H9 (cell line): ENCODE measurements at regions not wholly inside any gene's neighbourhood (a gene's known extent, or its start where the extent isn't known, plus 50 kb on each side); places are given as distances from the start of the nearest gene placed in this dataset.

Source experiments
- DNase-seq: peaks from one replicate; pipeline ENCODE4 v3.0.0-alpha.2; 2017
- H2AFZ ChIP-seq: one replicate; pipeline ENCODE4 v1.6.1; 2013; ENCODE audit warnings: mild to moderate bottlenecking, low read length, control low read depth, moderate library complexity
- H2AK5ac ChIP-seq: 2 replicates; pipeline ENCODE4 v1.6.1; 2013; ENCODE audit warnings: low read length, control low read depth, mixed read lengths; ENCODE audit not compliant: insufficient read length
- H2BK120ac ChIP-seq: one replicate; pipeline ENCODE4 v1.6.1; 2013; ENCODE audit warnings: low read depth, mild to moderate bottlenecking, low read length, control low read depth, inconsistent platforms; ENCODE audit not compliant: poor library complexity, severe bottlenecking
- H2BK12ac ChIP-seq: 2 replicates; pipeline ENCODE4 v1.6.1; 2013; ENCODE audit warnings: low read length, control low read depth, mixed read lengths, low read depth; ENCODE audit not compliant: insufficient read length
- H2BK15ac ChIP-seq: 2 replicates; pipeline ENCODE4 v1.6.1; 2013; ENCODE audit warnings: low read depth, low read length, control low read depth
- H2BK20ac ChIP-seq: one replicate; pipeline ENCODE4 v1.6.1; 2013; ENCODE audit warnings: low read depth, mild to moderate bottlenecking, low read length, control low read depth, inconsistent platforms; ENCODE audit not compliant: poor library complexity, severe bottlenecking
- H2BK5ac ChIP-seq: 2 replicates; pipeline ENCODE4 v1.6.1; 2013; ENCODE audit warnings: low read length, control low read depth, mixed read lengths; ENCODE audit not compliant: insufficient read length
- H3K14ac ChIP-seq: 2 replicates; pipeline ENCODE4 v1.6.1; 2013; ENCODE audit warnings: low read length, control low read depth; ENCODE audit not compliant: insufficient read depth
- H3K18ac ChIP-seq: 2 replicates; pipeline ENCODE4 v1.6.1; 2013; ENCODE audit warnings: low read depth, mild to moderate bottlenecking, mixed read lengths, low read length, control low read depth; ENCODE audit not compliant: insufficient read length
- H3K23ac ChIP-seq: 2 replicates; pipeline ENCODE4 v1.6.1; 2013; ENCODE audit warnings: low read length, control low read depth, mixed read lengths, low read depth; ENCODE audit not compliant: insufficient read length
- H3K23me2 ChIP-seq: 2 replicates; pipeline ENCODE4 v1.6.1; 2013; ENCODE audit warnings: low read depth, mild to moderate bottlenecking, mixed read lengths, low read length, control low read depth; ENCODE audit not compliant: insufficient read length, poor library complexity, severe bottlenecking
- H3K27ac ChIP-seq: 2 replicates; pipeline ENCODE4 v1.5.1; 2013; ENCODE audit warnings: low read length, control low read depth, mixed read lengths, low read depth; ENCODE audit not compliant: insufficient read length
- H3K27me3 ChIP-seq: 2 replicates; pipeline ENCODE4 v1.6.1; 2013; ENCODE audit warnings: low read length, control low read depth, inconsistent platforms; ENCODE audit not compliant: insufficient read depth
- H3K4ac ChIP-seq: 2 replicates; pipeline ENCODE4 v1.6.1; 2013; ENCODE audit warnings: low read depth, mild to moderate bottlenecking, control low read depth, inconsistent platforms, low read length, moderate library complexity
- H3K4me1 ChIP-seq: 2 replicates; pipeline ENCODE4 v1.6.1; 2013; ENCODE audit warnings: low read length, control low read depth, inconsistent platforms; ENCODE audit not compliant: insufficient read depth
- H3K4me2 ChIP-seq: 2 replicates; pipeline ENCODE4 v1.6.1; 2013; ENCODE audit warnings: low read length, control low read depth, mixed read lengths; ENCODE audit not compliant: insufficient read length, insufficient read depth
- H3K56ac ChIP-seq: 2 replicates; pipeline ENCODE4 v1.6.1; 2013; ENCODE audit warnings: low read depth, mild to moderate bottlenecking, mixed read lengths, low read length, control low read depth; ENCODE audit not compliant: insufficient read length
- H3K79me1 ChIP-seq: 2 replicates; pipeline ENCODE4 v1.6.1; 2013; ENCODE audit warnings: low read depth, mild to moderate bottlenecking, moderate library complexity, low read length, control low read depth, inconsistent platforms; ENCODE audit not compliant: insufficient read depth, poor library complexity, severe bottlenecking
- H3K79me2 ChIP-seq: 2 replicates; pipeline ENCODE4 v1.6.1; 2013; ENCODE audit warnings: low read length, control low read depth, inconsistent platforms; ENCODE audit not compliant: insufficient read depth
- H3K9ac ChIP-seq: 2 replicates; pipeline ENCODE4 v1.6.1; 2013; ENCODE audit warnings: low read length, control low read depth, mixed read lengths; ENCODE audit not compliant: insufficient read length; ENCODE audit errors: extremely low read depth
- H3K9me3 ChIP-seq: one replicate; pipeline ENCODE4 v1.6.1; 2013; ENCODE audit warnings: low read depth, low read length, inconsistent platforms; ENCODE audit not compliant: control insufficient read depth
- H3T11ph ChIP-seq: one replicate; pipeline ENCODE4 v1.6.1; 2013; ENCODE audit warnings: mild to moderate bottlenecking, low read length, control low read depth, inconsistent platforms
- H4K20me1 ChIP-seq: one replicate; pipeline ENCODE4 v1.6.1; 2013; ENCODE audit not compliant: control insufficient read depth, insufficient read length, insufficient read depth
- H4K5ac ChIP-seq: 2 replicates; pipeline ENCODE4 v1.6.1; 2013; ENCODE audit warnings: low read depth, mild to moderate bottlenecking, mixed read lengths, low read length, control low read depth; ENCODE audit not compliant: insufficient read length
- H4K8ac ChIP-seq: replicated peaks from 2 replicates; pipeline ENCODE4 v1.6.1; 2013; ENCODE audit warnings: low read length, control low read depth, mixed read lengths, low read depth; ENCODE audit not compliant: insufficient read length
- H4K91ac ChIP-seq: 2 replicates; pipeline ENCODE4 v1.6.1; 2013; ENCODE audit warnings: low read depth, mild to moderate bottlenecking, moderate library complexity, mixed read lengths, low read length, control low read depth; ENCODE audit not compliant: insufficient read length
- H3K27ac Mint-ChIP-seq, 3 experiments: 2 replicates in 2 of 3; 3 replicates in 1 of 3; pipeline ENCODE4 v1.8.0; 2020 to 2021; ENCODE audit warnings: mixed read lengths in 3 of 3, mild to moderate bottlenecking in 1 of 3, moderate library complexity in 1 of 3
- H3K27me3 Mint-ChIP-seq: 2 replicates; pipeline ENCODE4 v1.8.0; 2021; ENCODE audit warnings: low read depth, mild to moderate bottlenecking, moderate library complexity, mixed read lengths
- H3K36me3 Mint-ChIP-seq, 3 experiments: 2 replicates in 2 of 3; 3 replicates in 1 of 3; pipeline ENCODE4 v1.8.0; 2020 to 2021; ENCODE audit warnings: low read depth in 3 of 3, mixed read lengths in 3 of 3; ENCODE audit not compliant: insufficient read depth in 1 of 3
- H3K4me1 Mint-ChIP-seq, 2 experiments: 2 replicates each; pipeline ENCODE4 v1.8.0; 2020; ENCODE audit warnings: mixed read lengths in 2 of 2
- H3K4me3 Mint-ChIP-seq, 2 experiments: 2 replicates in 1 of 2; 3 replicates in 1 of 2; pipeline ENCODE4 v1.8.0; 2020 to 2021; ENCODE audit warnings: mild to moderate bottlenecking in 2 of 2, mixed read lengths in 2 of 2, moderate library complexity in 1 of 2
- H3K9me3 Mint-ChIP-seq, 2 experiments: 2 replicates in 1 of 2; 3 replicates in 1 of 2; pipeline ENCODE4 v1.8.0; 2020; ENCODE audit warnings: mild to moderate bottlenecking in 2 of 2, mixed read lengths in 2 of 2, moderate library complexity in 1 of 2
- WGBS: extraction: QIAGEN DNeasy Blood & Tissue Kit; methylation state at CpG from one replicate; pipeline ENCODE4 v1.1.7; 2013; ENCODE audit warnings: missing lambda C conversion rate, low lambda C conversion rate, mixed read lengths; ENCODE audit not compliant: insufficient read length; ENCODE audit errors: extremely low coverage; 5-methylcytosine and 5-hydroxymethylcytosine counted together
- TF ChIP-seq, protein P1 (sequence below): fragments of 200-600 bp; sonication (generic); conservative IDR thresholded peaks from 3 replicates; pipeline ENCODE4 v1.8.0; 2021; ENCODE audit warnings: antibody characterized with exemption, mild to moderate bottlenecking

DNA sequence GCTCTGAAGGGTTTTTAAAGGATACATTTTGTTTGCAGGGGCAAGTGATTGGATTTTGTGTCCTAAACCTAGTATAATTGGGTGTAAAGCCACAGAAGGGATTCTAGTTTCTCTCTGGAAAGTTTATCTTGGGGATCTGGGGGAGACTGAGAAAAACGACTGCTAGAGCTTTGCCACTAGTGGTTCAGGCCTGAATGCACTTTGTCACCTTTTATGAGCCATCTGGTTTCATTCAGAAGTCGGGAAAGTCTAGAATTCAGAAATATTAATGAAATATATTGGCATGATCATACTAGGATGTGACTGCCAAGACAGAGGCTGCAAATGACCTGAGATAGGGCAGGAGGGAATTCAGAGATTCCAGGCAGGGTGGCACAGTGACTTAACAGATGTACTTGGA, 111.5 kb upstream of the KCNK2 start:
- H3K36me3 Mint-ChIP-seq: no peaks in the 10 kb centered on the region
- no peak overlapping the region for H3K9ac ChIP-seq
- no peaks in the 10 kb centered on the region for H3K79me2 ChIP-seq
- no peak overlapping the region for H3K4ac ChIP-seq
- no peak overlapping the region for H2BK120ac ChIP-seq
- H4K5ac ChIP-seq: no peak overlapping the region
- H3K9me3 ChIP-seq: no peaks in the 10 kb centered on the region
- H4K20me1 ChIP-seq: no peaks in the 10 kb centered on the region
- no peak overlapping the region for H2BK20ac ChIP-seq
- no peak overlapping the region for H3K18ac ChIP-seq
- H3T11ph ChIP-seq: no peak overlapping the region
- no peak overlapping the region for H4K91ac ChIP-seq
- no peaks in the 10 kb centered on the region for H3K27me3 Mint-ChIP-seq
- no peaks in the 10 kb centered on the region for H3K79me1 ChIP-seq
- no peak for DNase-seq
- no peak overlapping the region for H2BK15ac ChIP-seq
- no peak overlapping the region for H2BK5ac ChIP-seq
- H3K23ac ChIP-seq: no peak overlapping the region
- H3K4me3 Mint-ChIP-seq: no peak overlapping the region
- H3K4me1 ChIP-seq: 0 out of 2 replicates have a peak, but pooled peaks cover 5% of the 10 kb centered on the region
- H3K14ac ChIP-seq: no peak overlapping the region
- no peak overlapping the region for H2AK5ac ChIP-seq
- H3K56ac ChIP-seq: no peak overlapping the region
- H2BK12ac ChIP-seq: no peak overlapping the region
- no peaks in the 10 kb centered on the region for H3K27me3 ChIP-seq
- H3K23me2 ChIP-seq: no peaks in the 10 kb centered on the region
- H4K8ac ChIP-seq: no peak overlapping the region
- peaks cover 13 to 16% of the 10 kb centered on the region in 2 experiments for H3K4me1 Mint-ChIP-seq
- H3K27ac Mint-ChIP-seq: no peak overlapping the region
- no peaks in the 10 kb centered on the region for H3K9me3 Mint-ChIP-seq
- WGBS: no CpG with 5 or more reads among the region's 2 CpGs
- TF ChIP-seq, protein P1, sequence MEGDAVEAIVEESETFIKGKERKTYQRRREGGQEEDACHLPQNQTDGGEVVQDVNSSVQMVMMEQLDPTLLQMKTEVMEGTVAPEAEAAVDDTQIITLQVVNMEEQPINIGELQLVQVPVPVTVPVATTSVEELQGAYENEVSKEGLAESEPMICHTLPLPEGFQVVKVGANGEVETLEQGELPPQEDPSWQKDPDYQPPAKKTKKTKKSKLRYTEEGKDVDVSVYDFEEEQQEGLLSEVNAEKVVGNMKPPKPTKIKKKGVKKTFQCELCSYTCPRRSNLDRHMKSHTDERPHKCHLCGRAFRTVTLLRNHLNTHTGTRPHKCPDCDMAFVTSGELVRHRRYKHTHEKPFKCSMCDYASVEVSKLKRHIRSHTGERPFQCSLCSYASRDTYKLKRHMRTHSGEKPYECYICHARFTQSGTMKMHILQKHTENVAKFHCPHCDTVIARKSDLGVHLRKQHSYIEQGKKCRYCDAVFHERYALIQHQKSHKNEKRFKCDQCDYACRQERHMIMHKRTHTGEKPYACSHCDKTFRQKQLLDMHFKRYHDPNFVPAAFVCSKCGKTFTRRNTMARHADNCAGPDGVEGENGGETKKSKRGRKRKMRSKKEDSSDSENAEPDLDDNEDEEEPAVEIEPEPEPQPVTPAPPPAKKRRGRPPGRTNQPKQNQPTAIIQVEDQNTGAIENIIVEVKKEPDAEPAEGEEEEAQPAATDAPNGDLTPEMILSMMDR: no peak
- H2AFZ ChIP-seq: no peak overlapping the region
- no peak overlapping the region for H3K27ac ChIP-seq
- no peak overlapping the region for H3K4me2 ChIP-seq
